GM18502 (cell line): ENCODE measurements at regions not wholly inside any gene's neighbourhood (a gene's known extent, or its start where the extent isn't known, plus 50 kb on each side); places are given as distances from the start of the nearest gene placed in this dataset.
"Not testable (repeated sequence)": the region's sequence is repeated elsewhere in the genome, so short reads cannot be mapped to it uniquely, and the experiment has no call there.

Experiments
- ATAC-seq: cut with Tn5 transposase; IDR thresholded peaks from one replicate; pipeline ENCODE4 v1.9.1; 2021; ENCODE audit warnings: mild to moderate bottlenecking; ENCODE audit not compliant: unreplicated experiment, poor library complexity

DNA sequence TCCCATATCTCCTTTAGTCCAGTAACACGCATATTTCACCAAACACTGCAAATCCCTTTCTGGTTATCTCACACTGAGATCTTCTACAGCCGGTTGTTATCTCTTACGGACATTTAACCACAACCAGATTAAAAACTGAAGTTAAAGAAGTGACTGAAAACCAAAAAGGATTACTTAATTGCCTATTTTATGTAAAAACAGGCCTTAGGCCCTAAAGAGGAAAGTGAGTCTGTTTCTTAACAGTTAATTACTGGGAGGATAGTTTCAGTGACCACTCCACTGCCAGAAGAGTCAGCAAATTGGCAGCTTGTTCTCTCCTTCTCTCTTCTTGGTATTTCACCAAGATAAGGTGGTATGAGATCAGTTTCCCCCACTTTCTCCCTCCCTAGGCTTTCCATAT lies 161.9 kb upstream of the MEOX2 start:
- ATAC-seq: no peak

DNA sequence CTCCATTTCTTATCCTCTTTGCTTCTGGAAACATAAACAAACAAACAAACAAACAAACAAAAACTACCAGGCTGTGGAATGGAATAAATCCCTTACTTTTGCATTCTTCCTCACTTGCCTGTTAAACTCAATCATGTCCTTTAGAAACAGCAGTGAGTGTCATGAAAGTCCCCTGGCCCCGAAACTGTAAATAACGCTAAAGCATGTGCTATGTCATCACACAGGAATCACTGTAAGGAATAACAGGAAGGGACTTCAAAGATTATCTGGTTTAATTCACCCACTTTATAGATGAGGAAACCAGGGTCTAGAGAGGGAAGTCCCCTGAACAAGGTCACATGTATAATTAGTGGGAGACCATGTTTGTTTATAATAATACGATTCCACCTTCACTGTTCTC lies 159.4 kb upstream of the MEOX2 start:
- ATAC-seq: no peak

DNA sequence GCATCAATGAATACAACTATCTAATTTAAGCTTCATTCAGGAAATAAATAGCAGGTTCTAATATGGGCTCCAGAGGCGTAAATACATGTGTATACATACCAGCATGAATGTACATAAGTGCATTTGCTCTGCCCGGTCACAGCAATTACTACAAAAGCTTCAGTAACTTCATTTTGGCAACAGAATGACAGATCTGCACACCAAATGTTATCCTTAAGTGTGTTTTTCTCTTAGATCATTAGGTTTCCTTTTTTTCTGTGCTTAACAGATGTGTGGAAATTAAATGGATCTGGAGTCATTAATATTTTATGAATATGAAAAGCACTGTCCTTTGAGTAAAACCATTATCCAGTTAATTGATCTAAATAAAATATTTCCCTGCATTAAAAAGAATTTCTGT lies 159.0 kb upstream of the MEOX2 start:
- ATAC-seq: no peak

DNA sequence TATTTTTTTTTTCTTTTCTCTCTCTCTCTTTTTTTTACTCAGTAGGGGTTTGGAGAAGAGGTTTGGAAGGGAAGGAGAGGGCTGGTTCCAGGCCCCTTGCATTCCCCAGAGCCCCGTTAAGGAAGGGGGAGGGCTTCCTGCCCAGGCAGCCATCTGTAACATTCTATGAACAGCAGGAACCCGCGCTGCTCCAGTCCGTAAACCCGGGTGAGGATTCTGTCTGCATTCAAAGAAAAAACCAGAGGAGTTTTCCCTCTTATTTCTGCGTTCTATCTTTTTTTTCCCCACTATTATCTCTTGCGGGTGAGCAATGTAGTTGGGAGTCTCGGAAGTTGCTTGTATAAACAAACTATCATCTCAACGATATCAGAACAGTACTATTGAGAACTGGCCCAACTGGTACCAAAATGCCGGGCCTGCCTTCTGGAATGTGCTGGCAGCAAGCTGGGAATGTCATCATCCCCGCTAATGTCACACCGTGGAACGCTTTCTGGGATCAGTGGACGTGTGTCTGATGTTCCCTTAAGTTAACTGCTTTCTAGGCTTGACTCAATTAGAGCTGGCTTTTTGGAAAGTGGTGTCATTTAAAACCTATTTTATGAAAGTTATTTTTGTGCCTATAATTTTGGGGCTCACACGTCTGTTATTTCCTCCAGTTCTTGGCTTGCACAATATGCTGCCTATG lies 153.1 kb upstream of the MEOX2 start:
- ATAC-seq: no peak

DNA sequence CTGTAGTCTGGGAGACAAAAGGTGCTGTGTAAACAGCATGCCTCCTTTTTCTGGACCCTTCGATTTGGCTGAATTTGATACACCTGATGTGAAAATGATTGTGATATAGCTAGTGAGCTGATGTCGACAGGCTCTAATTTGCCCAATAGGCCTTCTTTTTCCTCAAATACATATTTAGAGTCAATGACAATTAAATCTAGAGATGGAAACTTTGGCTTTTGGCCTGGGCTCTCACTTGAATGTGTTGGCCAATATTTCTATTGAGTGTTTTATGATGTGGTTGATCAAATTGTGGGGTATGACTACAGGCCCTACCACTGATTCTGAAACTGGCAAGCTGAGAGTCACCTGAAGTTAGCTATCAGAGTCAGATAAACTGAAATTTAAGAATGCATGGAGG lies 151.8 kb upstream of the MEOX2 start:
- ATAC-seq: no peak

DNA sequence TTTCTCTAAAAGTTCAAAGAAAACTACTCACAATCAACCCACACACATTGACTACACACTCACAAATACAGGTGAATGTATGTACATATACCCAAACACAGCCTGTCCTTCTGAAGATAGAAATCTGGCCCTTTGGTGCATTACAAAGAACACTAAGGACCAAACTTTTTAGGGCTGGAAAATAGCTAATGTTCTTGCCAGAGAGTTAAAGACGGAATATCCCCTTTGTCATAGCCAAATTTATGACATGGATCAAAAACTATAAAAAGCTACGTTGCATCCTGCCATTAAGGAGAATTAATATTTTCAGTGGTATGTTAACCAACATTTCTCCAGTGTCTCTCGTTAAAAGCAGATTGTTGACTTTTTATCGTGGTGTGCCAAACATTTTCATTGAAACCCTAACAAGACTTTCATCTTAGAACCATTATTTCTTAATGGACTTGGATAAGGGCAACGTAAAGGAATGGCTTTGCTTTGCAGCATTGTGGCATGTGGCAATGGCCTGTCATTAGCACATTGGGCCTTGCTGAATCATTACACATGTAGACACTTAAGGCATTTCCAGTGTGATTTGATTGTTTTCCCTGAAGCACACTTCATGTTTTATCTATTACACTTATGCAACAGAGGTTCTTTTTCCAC lies 150.9 kb upstream of the MEOX2 start:
- no peak for ATAC-seq

DNA sequence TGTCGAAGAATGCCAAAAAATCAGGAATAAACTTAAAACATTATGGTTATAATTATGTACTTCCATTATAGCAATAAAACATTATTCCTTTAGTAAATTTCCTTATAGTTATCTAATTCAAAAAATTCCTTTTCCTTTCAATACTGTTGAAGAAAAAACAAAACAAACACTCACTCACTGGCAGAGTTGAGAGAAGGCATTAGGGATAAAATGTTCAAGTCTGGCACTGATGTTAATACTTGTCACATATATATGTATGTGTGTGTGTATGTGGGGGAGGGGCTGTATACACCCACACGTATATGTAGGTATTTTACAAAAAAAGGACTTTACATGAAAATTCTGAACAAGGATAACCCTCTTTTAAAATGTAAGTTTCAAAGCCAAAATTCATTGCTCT lies 150.2 kb upstream of the MEOX2 start:
- no peak for ATAC-seq

DNA sequence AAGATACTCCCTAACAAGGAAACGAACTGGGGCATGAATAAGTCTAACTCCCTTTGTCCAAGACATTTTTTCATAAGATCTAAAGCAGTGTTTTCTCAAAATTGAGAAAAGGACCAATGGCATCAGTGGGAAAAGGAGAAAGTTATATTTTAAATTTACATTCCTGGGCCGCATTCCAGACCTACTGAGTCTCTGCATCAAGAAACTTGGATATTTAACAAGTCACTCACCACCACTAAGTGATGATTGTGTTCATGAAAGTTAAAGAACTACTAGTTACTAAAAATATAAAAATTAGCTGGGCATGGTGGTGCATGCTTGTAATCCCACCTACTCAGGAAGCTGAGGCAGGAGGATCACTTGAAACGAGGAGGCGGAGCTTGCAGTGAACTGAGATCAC lies 149.6 kb upstream of the MEOX2 start:
- no peak for ATAC-seq

DNA sequence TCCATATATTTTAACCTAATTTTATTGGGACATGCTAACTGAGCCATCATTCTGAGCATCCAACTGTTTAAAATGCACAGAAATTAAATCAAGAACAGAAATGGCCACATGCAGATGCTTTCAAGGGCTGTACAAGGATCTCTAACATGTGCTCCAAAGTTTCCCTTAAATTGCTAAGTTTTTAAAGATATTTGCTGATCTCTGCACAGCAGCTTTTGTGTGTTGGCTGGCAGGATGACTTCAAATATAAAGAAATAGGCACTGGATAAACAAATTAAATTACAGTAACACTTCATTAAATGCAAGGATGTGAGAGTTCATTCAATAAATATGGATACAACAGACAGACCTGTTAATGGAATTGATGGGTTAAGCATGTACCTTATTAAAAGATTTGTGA lies 148.0 kb upstream of the MEOX2 start:
- no peak for ATAC-seq

DNA sequence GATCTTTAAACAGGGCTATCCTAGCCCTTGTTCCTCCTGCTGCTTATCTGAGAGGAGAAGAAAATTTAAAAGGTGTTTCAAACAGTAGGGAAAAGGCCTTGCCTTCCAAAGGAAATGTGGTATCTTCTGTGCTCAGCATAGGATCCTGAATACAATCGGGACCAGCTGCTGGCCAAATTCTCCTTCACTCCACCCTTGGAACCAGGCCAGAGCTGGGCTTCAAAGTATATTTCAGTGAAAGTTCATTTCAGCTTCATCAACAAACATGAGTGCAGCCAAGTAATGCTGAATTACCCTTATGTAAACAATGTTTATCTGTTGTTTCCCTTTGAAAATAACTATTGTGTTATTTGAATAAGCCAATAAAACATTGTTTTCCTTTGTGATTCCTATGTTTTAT lies 146.5 kb upstream of the MEOX2 start:
- ATAC-seq: no peak

DNA sequence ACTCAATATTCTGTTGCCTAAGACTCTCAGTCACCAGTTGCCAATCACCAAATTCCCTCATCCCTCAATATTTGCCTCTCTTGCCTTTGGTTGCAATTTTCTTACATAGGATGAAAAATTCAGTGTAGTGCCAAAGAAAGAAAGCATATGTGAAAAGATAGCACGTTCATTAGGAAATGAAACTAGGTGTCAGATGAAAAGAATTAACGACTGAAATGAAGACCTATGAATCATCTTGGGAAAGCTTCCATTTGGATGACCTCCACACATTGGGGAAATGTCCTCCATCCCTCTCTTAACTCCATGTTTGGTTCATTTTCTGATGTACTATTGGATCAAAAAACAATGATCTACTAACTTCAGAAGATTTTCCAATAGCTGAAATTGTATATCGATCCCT lies 145.1 kb upstream of the MEOX2 start:
- ATAC-seq: no peak

DNA sequence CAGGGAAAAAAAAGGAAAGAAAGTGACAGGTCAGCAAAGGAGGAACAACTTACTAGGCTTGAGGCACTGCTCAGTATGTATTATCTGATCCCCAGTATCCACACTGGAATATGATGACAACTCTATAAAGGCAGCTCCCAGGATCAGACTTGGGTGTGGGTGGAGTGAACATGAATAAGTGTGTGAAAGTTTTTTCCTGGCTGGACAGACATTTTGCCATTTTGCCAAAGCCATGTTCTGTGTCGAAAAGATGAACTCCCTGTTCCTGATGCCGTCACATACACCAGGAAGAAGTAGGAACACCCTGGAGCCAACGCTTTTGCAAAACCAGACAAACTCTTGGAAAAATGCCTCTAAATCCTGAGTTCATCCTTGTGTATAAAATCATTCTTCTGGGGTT lies 143.2 kb upstream of the MEOX2 start:
- no peak for ATAC-seq

DNA sequence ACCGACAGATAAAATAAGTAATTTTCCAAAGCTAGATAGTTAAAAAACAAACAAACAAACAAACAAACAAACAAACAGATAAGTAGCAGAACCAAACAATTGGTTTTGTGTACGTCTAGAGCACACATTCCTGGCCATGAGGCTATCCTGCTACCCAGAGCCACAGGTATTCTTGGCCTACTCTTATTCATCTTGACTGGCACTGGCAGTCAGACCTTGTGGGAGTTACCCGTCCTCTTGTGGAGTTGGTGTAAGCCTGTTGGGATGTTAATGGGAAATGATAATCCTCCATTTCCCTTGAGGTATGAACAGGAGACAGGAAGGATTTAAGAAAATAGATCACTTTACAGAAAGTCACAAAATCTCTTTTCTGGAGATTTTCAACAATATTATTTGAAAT lies 142.4 kb upstream of the MEOX2 start:
- ATAC-seq: no peak

DNA sequence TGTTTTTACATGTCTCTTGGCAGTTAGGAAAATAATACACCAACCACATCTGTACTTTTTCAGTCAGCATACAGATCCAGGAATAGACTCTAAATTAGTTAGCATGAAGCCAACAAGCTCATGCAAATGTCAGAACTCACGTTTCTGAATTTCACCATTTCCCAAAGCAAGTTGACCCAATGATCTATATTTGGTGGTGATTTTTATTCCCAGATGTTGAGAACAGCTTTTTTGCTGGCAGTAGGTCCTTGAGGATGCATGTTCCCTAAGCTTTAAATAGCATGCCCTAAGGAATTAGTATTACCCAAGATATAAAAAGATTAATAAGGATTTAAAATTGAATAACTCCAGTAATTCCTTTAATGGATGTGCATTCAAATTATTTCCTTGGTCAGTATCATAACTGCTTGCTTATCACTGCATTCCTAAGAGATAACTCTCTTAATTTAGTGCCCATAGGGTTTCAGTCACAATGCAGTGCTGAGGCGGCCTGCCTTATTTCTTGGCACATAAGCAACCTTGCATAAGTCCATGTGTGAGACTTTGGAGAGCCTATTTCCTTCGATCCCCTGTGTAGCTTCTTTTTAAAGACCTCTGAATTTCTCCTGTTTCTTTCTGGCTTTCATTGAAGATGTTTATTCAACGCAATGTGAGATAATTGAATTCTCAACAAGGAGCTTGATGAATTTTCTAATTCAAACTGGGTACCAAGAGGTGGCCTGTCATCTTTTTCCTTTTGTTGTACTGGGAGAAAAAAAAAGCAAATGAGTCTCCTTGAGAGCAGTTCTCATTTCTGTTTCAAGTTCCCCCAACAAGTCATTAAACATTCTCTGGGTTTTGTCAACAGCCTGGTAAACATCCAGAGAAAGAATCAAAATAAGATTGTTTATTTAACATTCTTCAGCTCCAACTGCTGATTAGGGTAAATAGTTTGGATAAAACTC lies 135.3 kb upstream of the MEOX2 start:
- ATAC-seq: no peak

DNA sequence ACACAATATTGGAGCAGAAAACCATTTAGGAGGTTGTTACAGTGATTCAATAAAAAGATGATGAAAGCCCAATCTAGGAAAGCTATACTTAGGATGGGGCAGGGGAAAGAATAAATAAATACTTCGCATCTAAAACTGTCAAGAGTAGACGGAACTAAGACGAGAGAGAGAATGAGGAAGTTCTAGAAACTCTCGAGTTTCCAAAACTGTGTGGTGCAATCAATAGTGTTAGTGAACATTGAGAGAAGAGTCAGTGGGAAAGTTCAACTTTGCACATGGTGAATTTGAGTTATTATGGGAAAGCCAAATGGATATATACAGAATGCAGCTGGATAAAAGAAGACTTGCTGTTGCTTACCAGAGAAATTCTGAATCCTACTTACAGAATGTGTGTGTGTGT lies 133.8 kb upstream of the MEOX2 start:
- no peak for ATAC-seq

DNA sequence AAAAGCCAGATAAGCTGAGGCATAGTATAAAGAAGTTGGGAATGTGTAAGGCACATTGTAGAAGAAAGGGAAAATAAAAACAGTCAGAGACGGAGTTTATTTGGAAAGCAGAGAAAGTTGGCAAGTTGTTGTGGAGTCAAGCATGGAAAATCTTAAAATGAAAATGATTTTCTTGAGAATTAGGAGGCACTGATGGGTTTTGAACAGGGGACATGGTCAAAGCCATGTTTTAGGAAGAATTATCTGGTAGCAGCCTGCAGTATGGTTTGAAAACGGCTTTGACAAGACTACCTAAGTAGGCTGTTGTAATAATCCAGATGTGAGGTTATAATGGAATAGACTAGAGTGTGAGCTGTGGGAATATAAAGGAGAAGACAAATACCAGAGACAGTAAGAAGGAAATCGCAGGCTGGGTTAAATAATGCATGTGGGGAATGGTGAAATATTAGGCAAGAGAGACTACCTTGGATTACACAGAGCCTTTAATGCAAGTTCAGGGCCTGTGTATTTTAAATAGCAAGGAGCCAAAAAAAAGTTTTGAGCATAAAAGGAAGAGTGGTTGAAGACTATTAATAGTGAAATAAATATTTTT lies 130.4 kb upstream of the MEOX2 start:
- no peak for ATAC-seq

DNA sequence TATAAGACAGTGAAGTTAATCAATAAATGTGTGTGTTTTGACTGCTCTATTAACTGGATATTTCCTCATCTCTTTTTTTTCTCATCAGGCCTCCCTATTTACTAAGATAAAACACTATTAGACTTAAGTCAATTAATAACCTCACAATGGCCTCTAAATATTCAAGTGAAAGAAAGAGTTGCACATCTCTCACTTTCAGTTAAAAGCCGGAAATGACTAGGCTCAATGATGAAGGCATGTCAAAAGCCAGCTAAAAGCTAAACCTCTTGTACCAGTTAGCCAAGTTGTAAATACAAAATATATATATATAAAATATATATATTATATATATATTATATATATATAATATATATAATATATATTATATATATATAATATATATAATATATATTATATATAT lies 127.0 kb upstream of the MEOX2 start:
- no peak for ATAC-seq

DNA sequence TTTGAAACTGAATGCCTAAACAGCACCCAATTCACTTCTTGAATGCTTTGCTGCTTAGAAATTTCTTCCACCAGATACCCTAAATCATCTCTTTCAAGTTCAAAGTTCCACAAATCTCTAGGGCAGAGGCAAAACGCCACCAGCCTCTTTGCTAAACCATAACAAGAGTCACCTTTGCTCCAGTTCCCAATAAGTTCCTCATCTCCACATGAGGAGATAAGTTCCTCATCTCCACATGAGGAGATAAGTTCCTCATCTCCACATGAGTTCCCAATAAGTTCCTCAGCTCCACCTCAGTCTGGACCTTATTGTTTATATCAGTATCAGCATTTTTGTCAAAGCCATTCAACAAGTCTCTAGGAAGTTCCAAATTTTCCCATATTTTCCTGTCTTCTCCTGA lies 123.9 kb upstream of the MEOX2 start:
- ATAC-seq: not testable (repeated sequence)

DNA sequence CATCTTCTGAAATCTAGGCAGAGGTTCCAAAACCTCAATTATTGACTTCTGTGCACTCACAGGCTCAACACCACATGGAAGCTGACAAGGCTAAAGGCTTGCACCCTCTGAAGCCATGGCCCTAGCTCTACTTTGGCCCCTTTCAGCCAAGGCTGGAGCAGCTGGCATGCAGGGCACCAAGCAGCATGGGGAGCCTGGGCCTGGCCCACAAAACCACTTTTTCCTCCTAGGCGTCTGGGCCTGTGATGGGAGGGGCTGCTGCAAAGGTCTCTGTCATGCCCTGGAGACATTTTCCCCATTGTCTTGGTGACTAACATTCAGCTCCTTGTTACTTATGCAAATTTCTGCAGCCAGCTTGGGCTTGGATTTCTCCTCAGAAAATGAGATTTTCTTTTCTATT lies 123.5 kb upstream of the MEOX2 start:
- ATAC-seq: not testable (repeated sequence)

DNA sequence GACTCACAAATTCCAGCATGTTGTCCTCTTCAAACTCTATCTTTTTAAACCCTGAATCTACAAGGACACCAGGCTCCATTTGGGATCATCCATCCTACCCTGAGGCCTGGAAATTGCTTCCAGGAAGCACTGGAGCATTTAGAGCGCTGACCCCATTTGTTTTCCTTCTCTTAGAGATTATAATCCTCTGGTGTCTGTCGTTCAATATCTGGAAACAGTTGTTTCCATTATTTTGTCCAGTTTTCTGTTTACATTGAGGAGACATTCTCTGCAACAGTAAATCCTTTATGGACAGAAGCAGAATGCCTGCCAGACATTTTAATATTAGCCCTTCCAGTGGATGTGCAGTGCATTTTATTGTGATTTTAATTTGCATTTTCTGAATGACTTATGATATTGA lies 119.4 kb upstream of the MEOX2 start:
- no peak for ATAC-seq

DNA sequence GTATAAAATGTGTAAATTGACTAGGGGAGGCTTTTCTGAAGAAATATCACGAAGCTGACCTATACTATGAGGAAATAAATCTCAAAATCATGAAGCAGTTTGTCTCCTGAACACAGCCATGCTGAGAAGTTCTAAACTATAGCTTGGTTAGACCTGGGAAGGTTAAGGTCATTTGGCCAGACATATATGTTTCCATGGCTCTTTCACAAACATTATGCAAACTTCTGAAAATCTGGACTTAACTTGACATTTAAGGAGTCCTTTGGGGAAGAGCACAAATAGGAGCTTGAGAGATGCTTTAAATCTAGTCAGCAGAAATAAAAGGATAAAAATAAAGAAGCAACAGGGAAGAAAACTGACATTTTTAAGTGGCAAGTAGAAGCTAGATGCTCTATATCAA lies 115.9 kb upstream of the MEOX2 start:
- no peak for ATAC-seq
